Testis (tissue), 2 donors: ENCODE measurements at regions not wholly inside any gene's neighbourhood (a gene's known extent, or its start where the extent isn't known, plus 50 kb on each side); places are given as distances from the start of the nearest gene placed in this dataset.
"Not testable (repeated sequence)": the region's sequence is repeated elsewhere in the genome, so short reads cannot be mapped to it uniquely, and the experiment has no call there.

ENCODE experiments used
- DNase-seq: peaks from one replicate; pipeline ENCODE4 v3.0.0-alpha.2; 2019
- H3K27ac ChIP-seq, 2 donors: fragments of 200-600 bp; sonication (generic); one replicate each; pipeline ENCODE4 v1.5.1; 2019
- H3K27me3 ChIP-seq: fragments of 200-600 bp; sonication (generic); one replicate; pipeline ENCODE4 v1.5.1; 2019
- H3K36me3 ChIP-seq: fragments of 200-600 bp; sonication (generic); one replicate; pipeline ENCODE4 v1.5.1; 2017; ENCODE audit warnings: low read depth; ENCODE audit errors: missing control alignments
- H3K4me1 ChIP-seq: fragments of 200-600 bp; sonication (generic); one replicate; pipeline ENCODE4 v1.5.1; 2019
- H3K4me3 ChIP-seq, 2 donors: fragments of 200-600 bp; sonication (generic); one replicate each; pipeline ENCODE4 v1.5.1; 2017 to 2019
- H3K9me3 ChIP-seq: fragments of 200-600 bp; sonication (generic); one replicate; pipeline ENCODE4 v1.5.1; 2017
- CTCF ChIP-seq, 3 experiments: fragments of 450-650 bp in 2 of 3; fragments of 200-600 bp in 1 of 3; sonication (generic) in 1 of 3; IDR thresholded peaks; one replicate each; pipeline ENCODE4 v1.5.1; 2016 to 2019; ENCODE audit warnings: antibody characterized with exemption in 3 of 3, mild to moderate bottlenecking in 2 of 3, moderate library complexity in 1 of 3
- POLR2A ChIP-seq: fragments of 450-650 bp; IDR thresholded peaks from one replicate; pipeline ENCODE4 v1.6.1; 2017; ENCODE audit warnings: antibody characterized with exemption, mild to moderate bottlenecking, moderate library complexity
- WGBS, 2 donors: methylation state at CpG; one replicate each; pipeline ENCODE4 v1.1.5; 2018; 5-methylcytosine and 5-hydroxymethylcytosine counted together
- intact Hi-C: fragments of 100-400 bp; cut with DNase I; formaldehyde crosslinking; loops from one replicate; pipeline ENCODE4 v1.15.1; 2023; ENCODE audit warnings: low total_unique reads

GRCh38 chr1:99062192-99062591 is 57.5 kb upstream of the PLPPR5 start:
- Histone ChIP-seq H3K27me3 (no peaks in the 10 kb centered on the region), H3K27ac (no peak overlapping the region), H3K4me1 (no peaks in the 10 kb centered on the region), H3K36me3 (no peaks in the 10 kb centered on the region), H3K4me3 (no peak overlapping the region), H3K9me3 (no peaks in the 10 kb centered on the region)
- intact Hi-C loops: no loop called here
- no peak for DNase-seq
- TF ChIP-seq CTCF (IDR thresholded peaks at IDR 0.05) (no peak), POLR2A (no peak)

DNA sequence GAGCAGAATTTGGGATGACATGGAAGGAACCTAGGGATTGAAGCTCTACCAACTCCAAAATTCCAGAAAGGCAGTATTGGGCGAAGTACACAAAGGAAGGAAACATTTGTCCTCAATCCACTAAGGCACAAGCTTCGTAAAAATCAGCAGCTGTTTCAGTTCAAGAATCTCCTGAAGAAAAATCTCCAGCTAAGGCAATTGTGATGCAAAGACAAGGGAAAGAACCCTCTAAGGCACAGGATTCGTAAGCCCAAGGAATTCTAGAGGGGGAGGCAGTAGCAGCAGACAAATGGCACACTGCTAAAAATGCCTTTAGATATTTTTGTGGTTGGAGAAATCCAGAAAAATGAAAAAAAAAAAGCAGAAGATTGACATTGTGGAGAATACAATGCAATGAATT is 64.5 kb upstream of the PLPPR5 start:
- intact Hi-C loops: no loop called here
- 55 to 75% methylated on average over 3 of the region's 3 CpGs for WGBS, 2 donors
- H3K4me3 ChIP-seq: no peak overlapping the region
- no peaks in the 10 kb centered on the region for H3K4me1 ChIP-seq
- TF ChIP-seq POLR2A (no peak), CTCF (IDR thresholded peaks at IDR 0.05) (no peak)
- H3K27me3 ChIP-seq: no peaks in the 10 kb centered on the region
- H3K9me3 ChIP-seq: no peaks in the 10 kb centered on the region
- no peaks in the 10 kb centered on the region for H3K36me3 ChIP-seq
- no peak overlapping the region for H3K27ac ChIP-seq
- DNase-seq: no peak

- peak; percentile 14 for DNase-seq
- 50 to 73% methylated on average over 2 to 8 of the region's 31 CpGs for WGBS, 2 donors
- peak overlapping the region in 1 of 2 donors; percentile 27 for H3K4me3 ChIP-seq
- intact Hi-C loops, H3K27ac ChIP-seq, H3K9me3 ChIP-seq, H3K4me1 ChIP-seq, H3K36me3 ChIP-seq, H3K27me3 ChIP-seq: not testable (repeated sequence)
These were observed 73.9 kb upstream of the PLPPR5 start for GRCh38 chr1:99078529-99078928.

DNA sequence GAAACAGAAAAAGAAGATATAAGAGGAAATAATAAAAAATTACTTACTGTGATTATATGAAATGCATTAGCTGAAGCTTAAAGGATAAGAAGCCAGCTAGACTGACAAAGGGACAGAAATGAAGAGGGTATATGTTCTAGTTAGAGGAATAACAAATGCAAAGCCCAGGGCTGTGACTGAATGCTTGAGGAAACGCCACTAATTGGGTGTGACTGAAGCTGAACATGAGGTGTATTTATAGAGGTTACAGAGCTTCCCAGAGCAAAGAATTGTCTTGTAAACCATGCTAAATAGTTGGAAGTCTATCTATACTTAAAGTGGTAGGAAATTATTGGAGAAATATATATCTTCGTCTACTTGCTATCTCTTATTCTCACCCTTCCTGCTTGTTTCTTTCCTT is 77.7 kb upstream of the PLPPR5 start:
- DNase-seq: no peak
- WGBS, 2 donors: 64 to 74% methylated on average over 2 of the region's 2 CpGs
- Histone ChIP-seq H3K4me3 (no peak overlapping the region), H3K4me1 (no peaks in the 10 kb centered on the region), H3K36me3 (no peaks in the 10 kb centered on the region), H3K27ac (no peak overlapping the region), H3K27me3 (no peaks in the 10 kb centered on the region), H3K9me3 (no peaks in the 10 kb centered on the region)
- intact Hi-C loops: no loop called here
- TF ChIP-seq CTCF (IDR thresholded peaks at IDR 0.05) (no peak), POLR2A (no peak)

DNA sequence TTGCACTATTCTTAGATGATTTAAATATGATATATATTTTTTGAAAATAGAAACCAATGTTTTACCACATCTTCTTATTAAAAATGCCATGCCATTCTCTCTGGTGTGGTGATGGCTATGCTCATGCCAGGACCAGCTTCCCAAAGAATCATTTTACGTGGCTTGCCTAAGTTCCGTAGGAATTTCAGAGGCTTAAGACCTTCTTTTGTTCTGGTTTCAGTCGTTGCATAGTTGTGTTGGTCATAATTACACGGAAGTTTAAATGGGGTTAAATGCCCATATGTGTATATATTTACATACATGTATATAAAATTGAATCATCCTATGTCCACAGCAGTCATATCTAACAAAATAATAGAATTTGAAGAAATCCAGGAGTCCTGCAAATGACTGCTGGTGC is 78.7 kb upstream of the PLPPR5 start:
- no peak for TF ChIP-seq POLR2A
- no peak for TF ChIP-seq CTCF (IDR thresholded peaks at IDR 0.05)
- Histone ChIP-seq H3K27me3 (no peaks in the 10 kb centered on the region), H3K9me3 (no peaks in the 10 kb centered on the region), H3K27ac (no peak overlapping the region), H3K4me1 (no peaks in the 10 kb centered on the region), H3K36me3 (no peaks in the 10 kb centered on the region), H3K4me3 (no peak overlapping the region)
- WGBS, 2 donors: 80 to 81% methylated on average over 4 of the region's 4 CpGs
- intact Hi-C loops: no loop called here
- DNase-seq: no peak
